C4-2B (cell line): ENCODE measurements at regions not wholly inside any gene's neighbourhood (a gene's known extent, or its start where the extent isn't known, plus 50 kb on each side); places are given as distances from the start of the nearest gene placed in this dataset.

Experiments
- H3K27ac ChIP-seq: fragments of 450-650 bp; 2 replicates; pipeline ENCODE4 v1.5.1; 2017
- CTCF ChIP-seq: fragments of 450-650 bp; conservative IDR thresholded peaks from 2 replicates; pipeline ENCODE4 v1.5.1; 2017; ENCODE audit warnings: mild to moderate bottlenecking
- ZFX ChIP-seq: fragments of 450-650 bp; IDR thresholded peaks from 2 replicates; pipeline ENCODE4 v1.6.1; 2017

GRCh38 chr10:108069096-108069495 is 904.6 kb upstream of the SORCS1 start:
- no peak for TF ChIP-seq CTCF
- no peak for TF ChIP-seq ZFX
- H3K27ac ChIP-seq = no peak overlapping the region

- TF ChIP-seq CTCF (no peak), ZFX (no peak)
- no peak overlapping the region for H3K27ac ChIP-seq
These were observed 900.3 kb upstream of the SORCS1 start for GRCh38 chr10:108064746-108065260.

GRCh38 chr10:108060246-108060645 is 895.7 kb upstream of the SORCS1 start:
- H3K27ac ChIP-seq = no peak overlapping the region
- no peak for TF ChIP-seq CTCF
- no peak for TF ChIP-seq ZFX

GRCh38 chr10:108055506-108055905 is 891.0 kb upstream of the SORCS1 start:
- TF ChIP-seq CTCF = no peak
- no peak for TF ChIP-seq ZFX
- no peak overlapping the region for H3K27ac ChIP-seq

- no peak for TF ChIP-seq CTCF
- no peak for TF ChIP-seq ZFX
- H3K27ac ChIP-seq = no peak overlapping the region
These were observed 888.5 kb upstream of the SORCS1 start for GRCh38 chr10:108052981-108053380.

- TF ChIP-seq CTCF (no peak), ZFX (no peak)
These were observed 886.7 kb upstream of the SORCS1 start for GRCh38 chr10:108051218-108051617.

GRCh38 chr10:108050626-108051025 is 886.1 kb upstream of the SORCS1 start:
- TF ChIP-seq CTCF (no peak), ZFX (no peak)
- H3K27ac ChIP-seq = no peak overlapping the region

More at GRCh38 chr10:108051218-108051617, 886.7 kb upstream of the SORCS1 start:
- no peak overlapping the region for H3K27ac ChIP-seq
